SK-N-SH (cell line): ENCODE measurements at regions not wholly inside any gene's neighbourhood (a gene's known extent, or its start where the extent isn't known, plus 50 kb on each side); places are given as distances from the start of the nearest gene placed in this dataset.

Experiments used
- CTCF ChIP-seq: fragments of 200-600 bp; sonication (generic); IDR thresholded peaks from 2 replicates; pipeline ENCODE4 v1.6.1; 2017; ENCODE audit warnings: antibody characterized with exemption, mild to moderate bottlenecking, moderate library complexity
- EZH2phosphoT487 ChIP-seq: fragments of 200-600 bp; sonication (generic); IDR thresholded peaks from 2 replicates; pipeline ENCODE4 v1.6.1; 2017; ENCODE audit warnings: low read depth, mixed run types, mild to moderate bottlenecking, antibody characterized with exemption, moderate library complexity, borderline replicate concordance
- GABPA ChIP-seq: IDR thresholded peaks from 2 replicates; pipeline ENCODE4 v1.4.0; 2012; ENCODE audit warnings: low read depth, mild to moderate bottlenecking
- SMC3 ChIP-seq: IDR thresholded peaks from 2 replicates; pipeline ENCODE4 v1.6.1; 2012; ENCODE audit warnings: low read depth, low read length, improper control_type of control experiment
- TAF1 ChIP-seq: IDR thresholded peaks from 2 replicates; pipeline ENCODE4 v1.6.1; 2012; ENCODE audit warnings: low read depth, mild to moderate bottlenecking, low read length, moderate library complexity, borderline replicate concordance

GRCh38 chrX:127404161-127404560 lies 584.6 kb downstream of the PRR32 start:
- TF ChIP-seq CTCF (no peak), EZH2phosphoT487 (no peak), SMC3 (no peak), GABPA (no peak), TAF1 (no peak)
